CD4-positive, alpha-beta memory T cell (primary cell): ENCODE measurements at regions not wholly inside any gene's neighbourhood (a gene's known extent, or its start where the extent isn't known, plus 50 kb on each side); places are given as distances from the start of the nearest gene placed in this dataset.
"Not testable (repeated sequence)": the region's sequence is repeated elsewhere in the genome, so short reads cannot be mapped to it uniquely, and the experiment has no call there.

Experiments used
- CTCF ChIA-PET: fragments of 350-600 bp; sonication (Branson Sonifier 250); formaldehyde crosslinking; loops from one replicate; lab custom pipeline; 2021; ENCODE audit warnings: inconsistent platforms; ENCODE audit not compliant: partially characterized antibody; lab: Charles Lee
- POLR2A ChIA-PET: fragments of 350-600 bp; sonication (Branson Sonifier 250); formaldehyde crosslinking; loops from one replicate; lab custom pipeline; 2021; ENCODE audit not compliant: partially characterized antibody; lab: Charles Lee
- DNase-seq, 5 donors: peaks; one replicate each; pipeline versions ENCODE4 v3.0.0 to v3.0.0-alpha.2; 2020 to 2022; ENCODE audit warnings: mixed read lengths in 1 of 5
- H3K27ac ChIP-seq: one replicate; pipeline ENCODE4 v1.7.0; 2013; ENCODE audit warnings: low read depth, low read length
- H3K27me3 ChIP-seq: 2 replicates; pipeline ENCODE4 v1.7.0; 2013; ENCODE audit warnings: mild to moderate bottlenecking, low read length, moderate library complexity; ENCODE audit not compliant: insufficient read depth
- H3K36me3 ChIP-seq: 2 replicates; pipeline ENCODE4 v1.7.0; 2013; ENCODE audit warnings: mild to moderate bottlenecking, low read length, moderate library complexity; ENCODE audit not compliant: insufficient read depth
- H3K4me1 ChIP-seq: 2 replicates; pipeline ENCODE4 v1.7.0; 2013; ENCODE audit warnings: mild to moderate bottlenecking, low read length, moderate library complexity; ENCODE audit not compliant: insufficient read depth
- H3K4me3 ChIP-seq, 2 donors: one replicate each; pipeline ENCODE4 v1.7.0; 2013; ENCODE audit warnings: low read length in 2 of 2, mild to moderate bottlenecking in 1 of 2
- H3K9me3 ChIP-seq, 2 donors: one replicate each; pipeline ENCODE4 v1.7.0; 2013; ENCODE audit warnings: low read length in 2 of 2, control low read depth in 1 of 2; ENCODE audit not compliant: control insufficient read depth in 1 of 2
- H3K27ac Mint-ChIP-seq, 7 donors: one replicate each; pipeline ENCODE4 v1.8.0; 2020 to 2021; ENCODE audit warnings: mixed read lengths in 7 of 7, mild to moderate bottlenecking in 6 of 7, inconsistent platforms in 3 of 7, moderate library complexity in 3 of 7
- H3K27me3 Mint-ChIP-seq, 2 donors: one replicate each; pipeline ENCODE4 v1.8.0; 2020 to 2021; ENCODE audit warnings: mixed read lengths in 2 of 2
- H3K36me3 Mint-ChIP-seq, 2 donors: one replicate each; pipeline ENCODE4 v1.8.0; 2020 to 2021; ENCODE audit warnings: mixed read lengths in 2 of 2, inconsistent platforms in 1 of 2, mild to moderate bottlenecking in 1 of 2
- H3K4me1 Mint-ChIP-seq, 4 donors: one replicate each; pipeline ENCODE4 v1.8.0; 2020 to 2021; ENCODE audit warnings: mixed read lengths in 4 of 4, mild to moderate bottlenecking in 1 of 4
- H3K4me3 Mint-ChIP-seq, 8 donors: one replicate each; pipeline ENCODE4 v1.8.0; 2020 to 2021; ENCODE audit warnings: mixed read lengths in 8 of 8, mild to moderate bottlenecking in 7 of 8, moderate library complexity in 6 of 8, inconsistent platforms in 3 of 8
- H3K9me3 Mint-ChIP-seq, 8 donors: one replicate each; pipeline ENCODE4 v1.8.0; 2020 to 2021; ENCODE audit warnings: mixed read lengths in 8 of 8, mild to moderate bottlenecking in 5 of 8, inconsistent platforms in 3 of 8, moderate library complexity in 1 of 8
- intact Hi-C: fragments of 100-400 bp; cut with micrococcal nuclease; formaldehyde crosslinking; loops from one replicate; pipeline ENCODE4 v1.15.1; 2023

GRCh38 chr10:42990016-42990720 lies 86.7 kb upstream of the RET start:
- no peaks in the 10 kb centered on the region for H3K9me3 Mint-ChIP-seq
- no peak for DNase-seq
- no peaks in the 10 kb centered on the region for H3K36me3 Mint-ChIP-seq
- H3K27me3 ChIP-seq, result no peaks in the 10 kb centered on the region
- no peak overlapping the region for H3K4me3 ChIP-seq
- no peak overlapping the region for H3K4me3 Mint-ChIP-seq
- H3K27ac ChIP-seq, result no peak overlapping the region
- no peaks in the 10 kb centered on the region for H3K9me3 ChIP-seq
- intact Hi-C loops, result no loop called here
- H3K36me3 ChIP-seq, result no peaks in the 10 kb centered on the region
- peaks cover 0 to 2% of the 10 kb centered on the region in 2 donors for H3K27me3 Mint-ChIP-seq
- ChIA-PET POLR2A (no interaction called here), CTCF (no interaction called here)
- peaks cover 0 to 3% (median 1%) of the 10 kb centered on the region in 4 donors for H3K4me1 Mint-ChIP-seq
- H3K4me1 ChIP-seq, result no peaks in the 10 kb centered on the region
- no peak overlapping the region for H3K27ac Mint-ChIP-seq

GRCh38 chr10:42990721-42991441 lies 86.0 kb upstream of the RET start:
- ChIA-PET POLR2A (no interaction called here), CTCF (no interaction called here)
- no peak overlapping the region for H3K27ac ChIP-seq
- no peaks in the 10 kb centered on the region for H3K4me1 ChIP-seq
- Mint-ChIP-seq H3K4me1 (peaks cover 0 to 3% (median 1%) of the 10 kb centered on the region in 4 donors), H3K36me3 (no peaks in the 10 kb centered on the region), H3K27ac (no peak overlapping the region), H3K4me3 (no peak overlapping the region), H3K9me3 (no peaks in the 10 kb centered on the region), H3K27me3 (peaks cover 0 to 2% of the 10 kb centered on the region in 2 donors)
- H3K9me3 ChIP-seq, result no peaks in the 10 kb centered on the region
- H3K4me3 ChIP-seq, result no peak overlapping the region
- no peak for DNase-seq
- no peaks in the 10 kb centered on the region for H3K27me3 ChIP-seq
- no peaks in the 10 kb centered on the region for H3K36me3 ChIP-seq
- intact Hi-C loops, result no loop called here

GRCh38 chr10:42991442-42992098 lies 85.3 kb upstream of the RET start:
- Histone ChIP-seq H3K27me3 (no peaks in the 10 kb centered on the region), H3K4me1 (no peaks in the 10 kb centered on the region), H3K4me3 (no peak overlapping the region), H3K36me3 (no peaks in the 10 kb centered on the region), H3K9me3 (no peaks in the 10 kb centered on the region), H3K27ac (no peak overlapping the region)
- Mint-ChIP-seq H3K27ac (no peak overlapping the region), H3K4me1 (peaks cover 0 to 3% (median 1%) of the 10 kb centered on the region in 4 donors), H3K27me3 (peaks cover 0 to 2% of the 10 kb centered on the region in 2 donors), H3K36me3 (no peaks in the 10 kb centered on the region), H3K4me3 (no peak overlapping the region), H3K9me3 (no peaks in the 10 kb centered on the region)
- DNase-seq, result no peak
- POLR2A ChIA-PET, result no interaction called here
- CTCF ChIA-PET, result no interaction called here
- intact Hi-C loops, result no loop called here

- no peaks in the 10 kb centered on the region for H3K36me3 ChIP-seq
- H3K4me1 ChIP-seq, result no peaks in the 10 kb centered on the region
- H3K9me3 ChIP-seq, result no peaks in the 10 kb centered on the region
- intact Hi-C loops, result no loop called here
- no peak overlapping the region for H3K4me3 ChIP-seq
- POLR2A ChIA-PET, result no interaction called here
- H3K27me3 ChIP-seq, result no peaks in the 10 kb centered on the region
- H3K36me3 Mint-ChIP-seq, result no peaks in the 10 kb centered on the region
- DNase-seq, result no peak
- H3K4me1 Mint-ChIP-seq, result peaks cover 0 to 3% (median 1%) of the 10 kb centered on the region in 4 donors
- no peaks in the 10 kb centered on the region for H3K9me3 Mint-ChIP-seq
- CTCF ChIA-PET, result no interaction called here
- H3K27me3 Mint-ChIP-seq, result no peaks in the 10 kb centered on the region
- H3K27ac Mint-ChIP-seq, result no peak overlapping the region
- no peak overlapping the region for H3K4me3 Mint-ChIP-seq
- H3K27ac ChIP-seq, result no peak overlapping the region
Measured at GRCh38 chr10:42992156-42992956, 84.5 kb upstream of the RET start.

- no peaks in the 10 kb centered on the region for H3K36me3 ChIP-seq
- no peak overlapping the region for H3K4me3 ChIP-seq
- no peaks in the 10 kb centered on the region for H3K4me1 ChIP-seq
- peaks cover 0 to 3% (median 1%) of the 10 kb centered on the region in 4 donors for H3K4me1 Mint-ChIP-seq
- intact Hi-C loops, result no loop called here
- no peak for DNase-seq
- no peak overlapping the region for H3K27ac Mint-ChIP-seq
- H3K36me3 Mint-ChIP-seq, result no peaks in the 10 kb centered on the region
- no peaks in the 10 kb centered on the region for H3K27me3 Mint-ChIP-seq
- POLR2A ChIA-PET, result no interaction called here
- CTCF ChIA-PET, result no interaction called here
- no peak overlapping the region for H3K27ac ChIP-seq
- H3K9me3 Mint-ChIP-seq, result no peaks in the 10 kb centered on the region
- no peaks in the 10 kb centered on the region for H3K27me3 ChIP-seq
- no peaks in the 10 kb centered on the region for H3K9me3 ChIP-seq
- no peak overlapping the region for H3K4me3 Mint-ChIP-seq
Measured at GRCh38 chr10:42992957-42993390, 83.9 kb upstream of the RET start.

GRCh38 chr10:42994909-42995308 lies 82.0 kb upstream of the RET start:
- H3K27me3 Mint-ChIP-seq, H3K4me1 ChIP-seq, H3K4me1 Mint-ChIP-seq, CTCF ChIA-PET, H3K36me3 Mint-ChIP-seq, H3K4me3 Mint-ChIP-seq, DNase-seq, H3K27ac Mint-ChIP-seq, H3K9me3 Mint-ChIP-seq, POLR2A ChIA-PET, H3K4me3 ChIP-seq, intact Hi-C loops, H3K9me3 ChIP-seq, H3K27me3 ChIP-seq, H3K36me3 ChIP-seq, H3K27ac ChIP-seq: not testable (repeated sequence)

GRCh38 chr10:42995537-42995936 lies 81.3 kb upstream of the RET start:
- no peaks in the 10 kb centered on the region for H3K4me1 Mint-ChIP-seq
- Histone ChIP-seq H3K9me3 (no peaks in the 10 kb centered on the region), H3K27ac (no peak overlapping the region), H3K36me3 (no peaks in the 10 kb centered on the region), H3K4me3 (no peak overlapping the region), H3K4me1 (no peaks in the 10 kb centered on the region), H3K27me3 (no peaks in the 10 kb centered on the region)
- CTCF ChIA-PET, result no interaction called here
- no peak overlapping the region for H3K27ac Mint-ChIP-seq
- no peaks in the 10 kb centered on the region for H3K9me3 Mint-ChIP-seq
- no peak for DNase-seq
- intact Hi-C loops, result no loop called here
- H3K36me3 Mint-ChIP-seq, result no peaks in the 10 kb centered on the region
- POLR2A ChIA-PET, result no interaction called here
- H3K27me3 Mint-ChIP-seq, result peaks cover 0 to 1% of the 10 kb centered on the region in 2 donors
- no peak overlapping the region for H3K4me3 Mint-ChIP-seq
